ENCODE measurements at regions not wholly inside any gene's neighbourhood (a gene's known extent, or its start where the extent isn't known, plus 50 kb on each side); places are given as distances from the start of the nearest gene placed in this dataset.

- TF ChIP-seq CTCF (IDR thresholded peaks at IDR 0.05), result no peak
- no peak for TF ChIP-seq POLR2A (IDR thresholded peaks at IDR 0.05)
These were observed 404.4 kb downstream of the SOCS6 start for GRCh38 chr18:70693246-70693645.

All from uterus (tissue), 2 donors.